Neural crest cell (in vitro differentiated cells): ENCODE measurements at regions not wholly inside any gene's neighbourhood (a gene's known extent, or its start where the extent isn't known, plus 50 kb on each side); places are given as distances from the start of the nearest gene placed in this dataset.
A peak's percentile ranks its signal among the peaks of the same experiment; 100 is the strongest.

ENCODE experiments used
- DNase-seq: peaks from one replicate; pipeline ENCODE4 v3.0.0; 2021; ENCODE audit warnings: low read depth, mixed read lengths, low spot score
- H3K27ac Mint-ChIP-seq: one replicate; pipeline ENCODE4 v1.8.0; 2021; ENCODE audit warnings: mild to moderate bottlenecking, mixed read lengths; ENCODE audit not compliant: unreplicated experiment
- H3K27me3 Mint-ChIP-seq: 2 replicates; pipeline ENCODE4 v1.8.0; 2021; ENCODE audit warnings: low read depth, mild to moderate bottlenecking, mixed read lengths
- H3K36me3 Mint-ChIP-seq: 2 replicates; pipeline ENCODE4 v1.8.0; 2021; ENCODE audit warnings: low read depth, mild to moderate bottlenecking, mixed read lengths
- H3K4me1 Mint-ChIP-seq: 2 replicates; pipeline ENCODE4 v1.8.0; 2021; ENCODE audit warnings: mixed read lengths
- H3K4me3 Mint-ChIP-seq: one replicate; pipeline ENCODE4 v1.8.0; 2021; ENCODE audit warnings: mild to moderate bottlenecking, mixed read lengths
- H3K9me3 Mint-ChIP-seq: 2 replicates; pipeline ENCODE4 v1.8.0; 2021; ENCODE audit warnings: mixed read lengths
- TF ChIP-seq, protein P1 (sequence below): fragments of 200-600 bp; sonication (generic); conservative IDR thresholded peaks from 2 replicates; pipeline ENCODE4 v1.5.0; 2021; ENCODE audit warnings: antibody characterized with exemption, mild to moderate bottlenecking

DNA sequence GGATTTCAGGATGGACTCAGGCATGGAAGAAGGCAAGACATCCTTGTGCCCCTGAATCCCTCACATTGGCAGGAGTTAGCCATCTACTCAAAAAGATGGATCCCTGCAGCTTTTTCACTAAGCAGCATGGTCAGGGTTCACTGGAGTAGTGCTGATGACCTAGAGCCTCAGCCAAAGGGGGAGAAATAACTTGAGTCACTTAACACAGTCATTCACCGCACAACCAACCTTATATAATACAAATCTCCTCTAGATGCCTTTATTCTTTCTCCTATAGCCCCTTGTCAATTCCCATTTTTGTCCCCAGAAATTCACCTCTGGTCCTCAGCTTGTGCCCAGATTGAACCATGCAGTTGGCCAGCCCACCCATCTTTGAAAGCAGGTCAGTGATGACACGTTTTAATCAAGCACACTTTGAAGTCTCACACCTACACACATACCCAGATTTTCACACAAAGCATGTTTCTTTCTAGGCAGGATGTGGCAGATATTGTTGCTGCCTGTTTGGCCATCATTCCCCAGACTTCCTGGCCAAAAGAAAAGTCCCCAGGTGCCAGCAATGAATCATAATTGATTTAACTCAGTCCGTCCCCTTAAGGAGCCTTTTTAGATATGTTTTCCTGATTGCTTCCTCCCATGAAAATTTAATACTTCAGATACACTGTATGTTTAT is 84.2 kb downstream of the LBH start:
- no peak for DNase-seq
- Mint-ChIP-seq H3K4me3 (no peak overlapping the region), H3K4me1 (no peaks in the 10 kb centered on the region), H3K36me3 (no peaks in the 10 kb centered on the region), H3K27ac (no peak overlapping the region), H3K27me3 (no peaks in the 10 kb centered on the region), H3K9me3 (peaks cover 3% of the 10 kb centered on the region)
- TF ChIP-seq, protein P1, sequence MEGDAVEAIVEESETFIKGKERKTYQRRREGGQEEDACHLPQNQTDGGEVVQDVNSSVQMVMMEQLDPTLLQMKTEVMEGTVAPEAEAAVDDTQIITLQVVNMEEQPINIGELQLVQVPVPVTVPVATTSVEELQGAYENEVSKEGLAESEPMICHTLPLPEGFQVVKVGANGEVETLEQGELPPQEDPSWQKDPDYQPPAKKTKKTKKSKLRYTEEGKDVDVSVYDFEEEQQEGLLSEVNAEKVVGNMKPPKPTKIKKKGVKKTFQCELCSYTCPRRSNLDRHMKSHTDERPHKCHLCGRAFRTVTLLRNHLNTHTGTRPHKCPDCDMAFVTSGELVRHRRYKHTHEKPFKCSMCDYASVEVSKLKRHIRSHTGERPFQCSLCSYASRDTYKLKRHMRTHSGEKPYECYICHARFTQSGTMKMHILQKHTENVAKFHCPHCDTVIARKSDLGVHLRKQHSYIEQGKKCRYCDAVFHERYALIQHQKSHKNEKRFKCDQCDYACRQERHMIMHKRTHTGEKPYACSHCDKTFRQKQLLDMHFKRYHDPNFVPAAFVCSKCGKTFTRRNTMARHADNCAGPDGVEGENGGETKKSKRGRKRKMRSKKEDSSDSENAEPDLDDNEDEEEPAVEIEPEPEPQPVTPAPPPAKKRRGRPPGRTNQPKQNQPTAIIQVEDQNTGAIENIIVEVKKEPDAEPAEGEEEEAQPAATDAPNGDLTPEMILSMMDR, result no peak

DNA sequence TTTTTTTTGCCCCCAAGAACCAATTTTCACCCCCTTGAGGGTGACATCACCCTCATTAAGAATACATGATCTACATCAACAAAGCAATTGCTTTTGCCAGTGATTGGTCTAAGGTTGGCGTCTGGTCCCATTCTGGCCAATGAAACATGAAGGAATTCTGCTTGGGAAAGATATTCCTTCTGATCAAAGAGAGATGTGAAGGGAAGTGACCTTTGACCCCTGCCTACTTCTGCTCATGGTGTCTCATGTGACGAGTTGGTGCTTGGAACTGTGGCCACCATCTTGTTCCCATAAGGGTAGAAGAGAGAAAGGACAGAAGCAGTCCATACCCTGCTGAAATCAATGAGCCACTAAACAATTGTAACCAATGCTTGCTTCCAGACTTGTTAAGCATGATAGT is 85.1 kb downstream of the LBH start:
- Mint-ChIP-seq H3K27me3 (no peaks in the 10 kb centered on the region), H3K4me1 (peaks cover 3% of the 10 kb centered on the region), H3K27ac (no peak overlapping the region), H3K9me3 (peaks cover 3% of the 10 kb centered on the region), H3K4me3 (no peak overlapping the region), H3K36me3 (no peaks in the 10 kb centered on the region)
- no peak for DNase-seq
- TF ChIP-seq, protein P1, result no peak

DNA sequence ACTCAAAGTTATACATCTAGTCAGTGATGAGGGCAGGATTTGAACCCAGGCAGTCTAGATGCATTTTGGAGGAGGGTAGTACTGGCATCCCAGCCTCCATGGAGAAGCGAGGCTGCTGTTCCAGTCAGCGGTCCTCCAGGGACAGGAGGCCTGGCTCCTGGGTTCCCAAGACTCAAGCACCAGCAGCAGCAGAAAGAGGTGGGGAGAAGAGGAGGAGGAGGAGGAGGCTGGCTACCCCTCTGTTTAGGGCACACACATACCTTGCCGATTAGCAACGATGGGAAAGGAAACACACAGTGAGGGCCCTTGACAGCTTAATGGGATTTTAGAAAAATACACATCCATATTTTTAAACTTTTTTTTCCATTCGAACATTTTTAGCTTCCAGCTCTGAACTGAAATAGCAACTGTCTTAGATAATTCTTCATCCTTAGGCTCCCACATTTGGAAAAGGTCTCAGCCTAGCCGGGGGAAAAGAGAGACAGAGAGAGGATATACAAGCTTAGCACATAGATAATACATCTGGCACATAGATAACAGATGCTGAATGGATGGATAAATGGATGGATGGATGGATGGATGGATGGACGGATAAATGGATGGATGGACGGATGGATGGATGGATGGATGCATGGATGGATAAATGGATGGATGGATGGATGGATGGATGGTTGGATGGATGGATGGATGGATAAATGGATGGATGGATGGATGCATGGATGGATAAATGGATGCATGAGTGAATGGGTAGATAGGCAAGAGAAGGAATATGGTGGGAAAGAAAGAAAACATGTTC is 87.9 kb downstream of the LBH start:
- TF ChIP-seq, protein P1, result no peak
- Mint-ChIP-seq H3K27ac (peak overlapping the region; percentile 48), H3K36me3 (no peaks in the 10 kb centered on the region), H3K9me3 (peaks cover 3% of the 10 kb centered on the region), H3K4me3 (no peak overlapping the region), H3K27me3 (no peaks in the 10 kb centered on the region), H3K4me1 (peaks cover 13% of the 10 kb centered on the region)
- DNase-seq, result no peak

DNA sequence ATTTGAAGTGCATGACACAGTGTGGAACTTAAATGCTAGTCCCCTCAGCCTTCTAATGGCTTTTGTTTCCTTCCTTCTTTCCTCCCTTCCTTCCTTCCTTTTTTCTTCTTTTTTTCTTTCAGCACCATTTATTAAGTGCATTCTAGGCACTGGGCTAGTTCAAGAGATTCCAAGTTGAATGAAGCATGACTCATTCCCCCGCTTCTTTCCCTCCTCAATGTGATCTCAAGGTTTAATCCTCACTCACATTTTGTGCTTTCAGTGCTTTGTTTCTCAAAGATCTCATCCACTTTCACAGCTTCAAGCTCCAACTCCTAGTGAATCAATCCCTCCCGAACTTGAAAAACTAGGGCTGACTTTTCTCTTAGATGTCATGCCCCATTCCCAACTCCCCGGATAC is 90.1 kb downstream of the LBH start:
- no peak for DNase-seq
- TF ChIP-seq, protein P1, result no peak
- H3K4me3 Mint-ChIP-seq, result no peak overlapping the region
- peaks cover 3% of the 10 kb centered on the region for H3K9me3 Mint-ChIP-seq
- H3K36me3 Mint-ChIP-seq, result no peaks in the 10 kb centered on the region
- H3K27ac Mint-ChIP-seq, result peak overlapping the region; percentile 78
- H3K4me1 Mint-ChIP-seq, result peaks cover 13% of the 10 kb centered on the region
- H3K27me3 Mint-ChIP-seq, result no peaks in the 10 kb centered on the region

DNA sequence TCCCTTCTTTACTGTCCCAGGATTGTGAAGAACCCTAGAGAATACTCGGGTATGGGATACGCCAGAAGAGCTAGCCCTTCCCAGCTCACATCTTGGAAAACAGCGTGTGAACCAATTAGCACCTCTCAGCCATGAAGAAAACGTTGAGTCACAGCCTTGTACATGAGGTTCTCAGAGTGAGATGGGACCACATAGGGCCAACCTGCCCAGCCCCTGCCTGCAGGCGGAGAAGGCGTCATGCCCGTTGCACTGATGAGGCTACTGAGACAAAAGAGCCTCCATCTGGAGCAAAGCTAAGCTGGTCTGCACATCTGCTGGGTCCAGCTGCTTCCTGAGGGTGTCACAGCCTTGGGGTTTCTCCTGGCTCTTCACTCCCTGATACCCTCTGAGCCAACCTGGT is 92.2 kb downstream of the LBH start:
- H3K4me1 Mint-ChIP-seq, result peaks cover 18% of the 10 kb centered on the region

More for the DNA sequence above, 92.2 kb downstream of the LBH start:
- Mint-ChIP-seq H3K27me3 (no peaks in the 10 kb centered on the region), H3K27ac (no peak overlapping the region), H3K4me3 (no peak overlapping the region), H3K9me3 (peaks cover 3% of the 10 kb centered on the region), H3K36me3 (no peaks in the 10 kb centered on the region)
- no peak for DNase-seq
- TF ChIP-seq, protein P1, result no peak
